H1 (cell line): ENCODE measurements at regions not wholly inside any gene's neighbourhood (a gene's known extent, or its start where the extent isn't known, plus 50 kb on each side); places are given as distances from the start of the nearest gene placed in this dataset.

Experiments used
- CTCF ChIA-PET: fragments of 300-600 bp; sonication (Branson Sonifier 250); formaldehyde crosslinking; loops from one replicate; lab custom pipeline; 2021; ENCODE audit not compliant: partially characterized antibody; lab: Charles Lee
- POLR2A ChIA-PET: fragments of 300-600 bp; sonication (Branson Sonifier 250); formaldehyde crosslinking; loops from one replicate; lab custom pipeline; 2021; ENCODE audit warnings: inconsistent platforms; ENCODE audit not compliant: partially characterized antibody; lab: Charles Lee
- DNase-seq, 2 experiments: peaks; one replicate each; pipeline versions ENCODE4 v3.0.0 to v3.0.0-alpha.2; 2010 to 2022; ENCODE audit warnings: low spot score in 2 of 2, low read depth in 1 of 2, mixed read lengths in 1 of 2
- FAIRE-seq: peaks from 2 replicates; lab custom pipeline; 2011; peaks lifted over from hg19 to GRCh38; lab: Jason Lieb, UNC
- H2AFZ ChIP-seq: 2 replicates; pipeline ENCODE4 v1.8.1; 2012; ENCODE audit warnings: low read length, inconsistent platforms
- H2AK5ac ChIP-seq: 2 replicates; pipeline ENCODE4 v1.6.1; 2013; ENCODE audit warnings: low read depth, low read length
- H2BK120ac ChIP-seq: replicated peaks from 2 replicates; pipeline ENCODE3; 2013; ENCODE audit warnings: low read depth, low read length, inconsistent platforms
- H2BK12ac ChIP-seq: 2 replicates; pipeline ENCODE4 v1.6.1; 2013; ENCODE audit warnings: low read depth, low read length
- H2BK15ac ChIP-seq: 2 replicates; pipeline ENCODE4 v1.6.1; 2013; ENCODE audit warnings: low read length
- H2BK20ac ChIP-seq: 2 replicates; pipeline ENCODE4 v1.6.1; 2013; ENCODE audit warnings: low read length
- H2BK5ac ChIP-seq: 2 replicates; pipeline ENCODE4 v1.6.1; 2013; ENCODE audit warnings: low read depth, low read length
- H3K14ac ChIP-seq: 2 replicates; pipeline ENCODE4 v1.6.1; 2013; ENCODE audit warnings: inconsistent platforms; ENCODE audit not compliant: insufficient read length
- H3K18ac ChIP-seq: 2 replicates; pipeline ENCODE4 v1.6.1; 2013; ENCODE audit warnings: low read length; ENCODE audit errors: extremely low read depth
- H3K23ac ChIP-seq: 2 replicates; pipeline ENCODE4 v1.6.1; 2013; ENCODE audit warnings: inconsistent platforms; ENCODE audit not compliant: insufficient read length
- H3K23me2 ChIP-seq: 2 replicates; pipeline ENCODE4 v1.6.1; 2013; ENCODE audit warnings: low read depth, low read length
- H3K27ac ChIP-seq: 2 replicates; pipeline ENCODE4 v1.6.1; 2011; ENCODE audit warnings: low read depth, low read length, inconsistent platforms
- H3K27me3 ChIP-seq, 4 experiments: replicated peaks in 1 of 4; 1 replicate in 1 of 4; 2 replicates in 3 of 4; pipeline versions ENCODE4 v1.6.1 to v1.8.1; 2011 to 2013; ENCODE audit warnings: low read length in 3 of 4, mild to moderate bottlenecking in 3 of 4, inconsistent platforms in 2 of 4, mixed read lengths in 2 of 4, moderate library complexity in 1 of 4; ENCODE audit not compliant: control insufficient read depth in 3 of 4, insufficient read depth in 3 of 4; ENCODE audit errors: extremely low read depth in 1 of 4
- H3K36me3 ChIP-seq, 4 experiments: 2 replicates each; pipeline versions ENCODE4 v1.6.1 to v1.8.1; 2011 to 2013; ENCODE audit warnings: mild to moderate bottlenecking in 4 of 4, low read length in 3 of 4, moderate library complexity in 2 of 4, control low read depth in 1 of 4, inconsistent platforms in 1 of 4; ENCODE audit not compliant: insufficient read depth in 4 of 4, control insufficient read depth in 2 of 4
- H3K4ac ChIP-seq: replicated peaks from 2 replicates; pipeline ENCODE3; 2013; ENCODE audit warnings: low read length, low read depth, mixed read lengths, inconsistent platforms; ENCODE audit not compliant: insufficient read length
- H3K4me1 ChIP-seq, 4 experiments: replicated peaks in 1 of 4; 1 replicate in 1 of 4; 2 replicates in 3 of 4; pipeline versions ENCODE4 v1.6.1 to v1.8.1; 2011 to 2013; ENCODE audit warnings: low read length in 3 of 4, inconsistent platforms in 2 of 4, mixed read lengths in 1 of 4; ENCODE audit not compliant: insufficient read depth in 4 of 4, control insufficient read depth in 3 of 4
- H3K4me2 ChIP-seq, 2 experiments: 2 replicates each; pipeline versions ENCODE4 v1.6.1 to v1.8.1; 2011 to 2013; ENCODE audit warnings: low read depth in 2 of 2, low read length in 2 of 2, control low read depth in 1 of 2, inconsistent platforms in 1 of 2, mild to moderate bottlenecking in 1 of 2; ENCODE audit not compliant: insufficient read depth in 1 of 2
- H3K4me3 ChIP-seq, 4 experiments: fragments of 200-600, 300-600 bp in 1 of 4; sonication (generic), shearing (Covaris generic), sonication (Bioruptor Twin) in 1 of 4; 2 replicates each; pipeline versions ENCODE4 v1.5.1 to v1.8.1; 2011 to 2016; ENCODE audit warnings: low read length in 4 of 4, low read depth in 3 of 4, control low read depth in 2 of 4, inconsistent platforms in 2 of 4, mild to moderate bottlenecking in 2 of 4, mixed read lengths in 1 of 4, moderate library complexity in 1 of 4; ENCODE audit not compliant: insufficient read depth in 2 of 4; ENCODE audit errors: extremely low read depth in 1 of 4
- H3K56ac ChIP-seq: replicated peaks from 2 replicates; pipeline ENCODE3; 2013; ENCODE audit warnings: low read depth, mild to moderate bottlenecking, mixed read lengths, low read length, inconsistent platforms; ENCODE audit not compliant: insufficient read length
- H3K79me1 ChIP-seq: 2 replicates; pipeline ENCODE4 v1.6.1; 2013; ENCODE audit warnings: low read depth, low read length, control low read depth
- H3K79me2 ChIP-seq, 2 experiments: 2 replicates each; pipeline versions ENCODE4 v1.6.1 to v1.8.1; 2012 to 2013; ENCODE audit warnings: low read length in 2 of 2, mild to moderate bottlenecking in 2 of 2, inconsistent platforms in 1 of 2; ENCODE audit not compliant: insufficient read depth in 2 of 2, control insufficient read depth in 1 of 2
- H3K9ac ChIP-seq, 4 experiments: replicated peaks in 1 of 4; 1 replicate in 1 of 4; 2 replicates in 3 of 4; pipeline versions ENCODE4 v1.6.1 to v1.8.1; 2011 to 2013; ENCODE audit warnings: low read depth in 3 of 4, low read length in 3 of 4, control low read depth in 2 of 4, mild to moderate bottlenecking in 2 of 4, moderate library complexity in 2 of 4, inconsistent platforms in 1 of 4; ENCODE audit errors: extremely low read depth in 1 of 4
- H3K9me3 ChIP-seq, 2 experiments: 2 replicates each; pipeline versions ENCODE4 v1.6.1 to v1.8.1; 2012 to 2013; ENCODE audit warnings: mild to moderate bottlenecking in 2 of 2, moderate library complexity in 2 of 2, control low read depth in 1 of 2, inconsistent platforms in 1 of 2, low read depth in 1 of 2, low read length in 1 of 2, mixed read lengths in 1 of 2; ENCODE audit not compliant: insufficient read depth in 2 of 2
- H4K20me1 ChIP-seq, 2 experiments: replicated peaks in 1 of 2; 2 replicates each; pipeline versions ENCODE3 to v1.8.1; 2011 to 2013; ENCODE audit warnings: inconsistent platforms in 2 of 2, low read length in 2 of 2, mild to moderate bottlenecking in 1 of 2; ENCODE audit not compliant: insufficient read depth in 2 of 2, control insufficient read depth in 1 of 2
- H4K5ac ChIP-seq: 2 replicates; pipeline ENCODE4 v1.6.1; 2013; ENCODE audit warnings: low read length, low read depth, mixed read lengths, inconsistent platforms; ENCODE audit not compliant: insufficient read length
- H4K8ac ChIP-seq: 2 replicates; pipeline ENCODE4 v1.8.0; 2013; ENCODE audit warnings: mild to moderate bottlenecking, moderate library complexity, low read length, inconsistent platforms; ENCODE audit not compliant: insufficient read depth; ENCODE audit errors: extremely low read depth
- H4K91ac ChIP-seq: replicated peaks from 2 replicates; pipeline ENCODE3; 2013; ENCODE audit warnings: low read length, mixed read lengths, inconsistent platforms; ENCODE audit not compliant: insufficient read length
- JUN ChIP-seq: IDR thresholded peaks from 2 replicates; pipeline ENCODE4 v1.6.1; 2011; ENCODE audit warnings: low read depth, mild to moderate bottlenecking, improper control_type of control experiment, low read length
- KDM1A ChIP-seq: fragments of 200-600, 300-600 bp; sonication (generic); IDR thresholded peaks from 2 replicates; pipeline ENCODE4 v1.7.1; 2016; ENCODE audit warnings: mild to moderate bottlenecking, low read length, borderline replicate concordance
- KDM5A ChIP-seq: fragments of 200-600 bp; IDR thresholded peaks from 2 replicates; pipeline ENCODE4 v1.7.1; 2012; ENCODE audit warnings: mild to moderate bottlenecking, low read length, inconsistent platforms, mixed read lengths
- NRF1 ChIP-seq: IDR thresholded peaks from 2 replicates; pipeline ENCODE4 v1.6.1; 2011; ENCODE audit warnings: mild to moderate bottlenecking, low read depth, low read length, improper control_type of control experiment
- POU5F1 ChIP-seq: IDR thresholded peaks from 2 replicates; pipeline ENCODE4 v1.6.1; 2011; ENCODE audit warnings: low read depth, mild to moderate bottlenecking, low read length, moderate library complexity
- RNF2 ChIP-seq: fragments of 200-900, 300-1000 bp; sonication (generic); IDR thresholded peaks from 2 replicates; pipeline ENCODE4 v1.7.1; 2016; ENCODE audit warnings: borderline replicate concordance, low read depth, mild to moderate bottlenecking, antibody characterized with exemption, low read length; ENCODE audit not compliant: poor library complexity, severe bottlenecking; ENCODE audit errors: missing control alignments
- RXRA ChIP-seq: IDR thresholded peaks from 2 replicates; pipeline ENCODE4 v1.6.1; 2011; ENCODE audit warnings: low read depth, mild to moderate bottlenecking, low read length, moderate library complexity; ENCODE audit not compliant: insufficient read depth
- SAP30 ChIP-seq: fragments of 300-600 bp; sonication (generic); IDR thresholded peaks from 2 replicates; pipeline ENCODE4 v1.7.1; 2012; ENCODE audit warnings: low read length, moderate library complexity, mild to moderate bottlenecking, inconsistent platforms; ENCODE audit not compliant: insufficient read depth, insufficient replicate concordance
- SRF ChIP-seq: IDR thresholded peaks from 2 replicates; pipeline ENCODE4 v1.6.1; 2011; ENCODE audit warnings: mild to moderate bottlenecking, low read depth, low read length, moderate library complexity
- TAF7 ChIP-seq: optimal IDR thresholded peaks from 2 replicates; pipeline ENCODE3; 2011; ENCODE audit warnings: low read depth, mild to moderate bottlenecking, inconsistent platforms, low read length, moderate library complexity, borderline replicate concordance
- TBP ChIP-seq: IDR thresholded peaks from 2 replicates; pipeline ENCODE4 v1.6.1; 2011; ENCODE audit warnings: low read depth, low read length, improper control_type of control experiment
- TEAD4 ChIP-seq: IDR thresholded peaks from 2 replicates; pipeline ENCODE4 v1.6.1; 2012; ENCODE audit warnings: low read depth, low read length, inconsistent platforms, mixed read lengths
- WGBS, 2 experiments: shearing (Covaris generic) in 1 of 2; methylation state at CpG; one replicate each; pipeline versions ENCODE4 v1.1.6 to v1.1.7; 2013 to 2015; ENCODE audit warnings: low lambda C conversion rate in 2 of 2, mixed read lengths in 2 of 2, inconsistent platforms in 1 of 2, low coverage in 1 of 2, missing lambda C conversion rate in 1 of 2; ENCODE audit not compliant: insufficient replicate concordance in 2 of 2, insufficient coverage in 1 of 2, insufficient read length in 1 of 2; ENCODE audit errors: extremely low coverage in 1 of 2, missing lambda C conversion rate in 1 of 2; 5-methylcytosine and 5-hydroxymethylcytosine counted together
- TF ChIP-seq, protein P1 (sequence below): IDR thresholded peaks from 2 replicates; pipeline ENCODE4 v1.6.1; 2012; ENCODE audit warnings: low read length, inconsistent platforms

DNA sequence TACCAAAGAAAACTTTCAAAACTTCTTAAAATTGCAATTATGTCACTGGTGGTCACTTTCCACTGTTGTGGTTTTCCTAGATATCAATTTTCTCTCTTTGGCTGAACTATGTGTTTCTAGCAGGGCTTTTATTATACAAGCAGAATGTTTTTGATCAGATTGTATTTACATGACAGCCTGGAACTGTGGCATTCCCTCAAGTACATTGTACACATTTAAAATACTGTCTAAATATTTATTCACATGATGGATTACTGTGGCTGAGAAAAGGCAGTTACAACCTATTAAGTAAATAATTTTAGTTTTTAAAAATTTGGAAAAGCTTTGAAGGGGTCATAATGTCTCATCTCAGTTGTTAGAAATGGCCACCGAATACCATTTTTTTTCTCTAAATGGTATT lies 231.9 kb upstream of the PPP1R3A start:
- no peaks in the 10 kb centered on the region for H4K20me1 ChIP-seq
- CTCF ChIA-PET = no interaction called here
- TF ChIP-seq TAF7 (no peak), SAP30 (no peak), NRF1 (no peak), TEAD4 (no peak), POU5F1 (no peak), RNF2 (no peak), KDM5A (no peak), RXRA (no peak), KDM1A (no peak), SRF (no peak), JUN (no peak), TBP (no peak)
- TF ChIP-seq, protein P1, sequence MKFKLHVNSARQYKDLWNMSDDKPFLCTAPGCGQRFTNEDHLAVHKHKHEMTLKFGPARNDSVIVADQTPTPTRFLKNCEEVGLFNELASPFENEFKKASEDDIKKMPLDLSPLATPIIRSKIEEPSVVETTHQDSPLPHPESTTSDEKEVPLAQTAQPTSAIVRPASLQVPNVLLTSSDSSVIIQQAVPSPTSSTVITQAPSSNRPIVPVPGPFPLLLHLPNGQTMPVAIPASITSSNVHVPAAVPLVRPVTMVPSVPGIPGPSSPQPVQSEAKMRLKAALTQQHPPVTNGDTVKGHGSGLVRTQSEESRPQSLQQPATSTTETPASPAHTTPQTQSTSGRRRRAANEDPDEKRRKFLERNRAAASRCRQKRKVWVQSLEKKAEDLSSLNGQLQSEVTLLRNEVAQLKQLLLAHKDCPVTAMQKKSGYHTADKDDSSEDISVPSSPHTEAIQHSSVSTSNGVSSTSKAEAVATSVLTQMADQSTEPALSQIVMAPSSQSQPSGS = no peak

More for the DNA sequence above, 231.9 kb upstream of the PPP1R3A start:
- H3K27me3 ChIP-seq = no peaks in the 10 kb centered on the region
- H2BK12ac ChIP-seq = no peak overlapping the region
- H3K18ac ChIP-seq = no peak overlapping the region
- no peak for FAIRE-seq
- POLR2A ChIA-PET = no interaction called here
- no peak overlapping the region for H3K4ac ChIP-seq
- H3K79me1 ChIP-seq = no peaks in the 10 kb centered on the region
- H2BK5ac ChIP-seq = no peak overlapping the region
- H3K4me2 ChIP-seq = no peak overlapping the region
- no peaks in the 10 kb centered on the region for H3K79me2 ChIP-seq
- H3K9me3 ChIP-seq = no peaks in the 10 kb centered on the region
- H3K23me2 ChIP-seq = no peaks in the 10 kb centered on the region
- WGBS, 2 experiments = 87% methylated on average over 1 of the region's 1 CpG; no CpG with 5 or more reads in 1 of the 2 experiments
- no peak overlapping the region for H3K27ac ChIP-seq
- no peak overlapping the region for H4K8ac ChIP-seq
- H3K14ac ChIP-seq = no peak overlapping the region
- no peak overlapping the region for H2BK15ac ChIP-seq
- no peak overlapping the region for H4K5ac ChIP-seq
- no peak overlapping the region for H2BK120ac ChIP-seq
- H3K4me3 ChIP-seq = no peak overlapping the region
- no peak overlapping the region for H3K56ac ChIP-seq
- no peak overlapping the region for H2AK5ac ChIP-seq
- H2BK20ac ChIP-seq = no peak overlapping the region
- H3K36me3 ChIP-seq = no peaks in the 10 kb centered on the region
- H4K91ac ChIP-seq = no peak overlapping the region
- DNase-seq = no peak
- H3K9ac ChIP-seq = no peak overlapping the region
- H2AFZ ChIP-seq = no peak overlapping the region
- H3K23ac ChIP-seq = no peak overlapping the region
- peaks cover under 1 to 13% (median 8%) of the 10 kb centered on the region in 4 experiments; a peak in 6 of 7 replicates for H3K4me1 ChIP-seq
